Common myeloid progenitor, CD34-positive (primary cell): ENCODE measurements at regions not wholly inside any gene's neighbourhood (a gene's known extent, or its start where the extent isn't known, plus 50 kb on each side); places are given as distances from the start of the nearest gene placed in this dataset.

ENCODE experiments used
- CTCF ChIA-PET: fragments of 350-600 bp; sonication (Branson Sonifier 250); formaldehyde crosslinking; loops from one replicate; lab custom pipeline; 2021; ENCODE audit warnings: antibody characterized with exemption; lab: Charles Lee
- POLR2A ChIA-PET: fragments of 350-600 bp; sonication (Branson Sonifier 250); formaldehyde crosslinking; loops from one replicate; lab custom pipeline; 2021; ENCODE audit warnings: antibody characterized with exemption; lab: Charles Lee
- DNase-seq, 3 donors: peaks; one replicate each; pipeline versions ENCODE4 v3.0.0 to v3.0.0-alpha.2; 2013
- H3K27ac ChIP-seq, 2 experiments: 1 replicate in 1 of 2; 2 replicates in 1 of 2; pipeline ENCODE4 v1.7.0; 2013; ENCODE audit warnings: inconsistent platforms in 2 of 2, low read length in 2 of 2, mild to moderate bottlenecking in 2 of 2, low read depth in 1 of 2, moderate library complexity in 1 of 2; ENCODE audit not compliant: severe bottlenecking in 2 of 2, insufficient read depth in 1 of 2, poor library complexity in 1 of 2
- H3K27me3 ChIP-seq, 5 experiments: replicated peaks in 2 of 5; 1 replicate in 3 of 5; 2 replicates in 2 of 5; pipeline versions ENCODE4 v1.6.1 to v1.7.0; 2013; ENCODE audit warnings: low read length in 4 of 5, mild to moderate bottlenecking in 2 of 5, moderate library complexity in 2 of 5, inconsistent platforms in 1 of 5; ENCODE audit not compliant: insufficient read depth in 5 of 5, control insufficient read depth in 4 of 5
- H3K36me3 ChIP-seq, 4 experiments: 1 replicate in 2 of 4; 2 replicates in 2 of 4; pipeline versions ENCODE4 v1.6.1 to v1.7.0; 2013; ENCODE audit warnings: low read length in 3 of 4, control low read depth in 1 of 4, mild to moderate bottlenecking in 1 of 4; ENCODE audit not compliant: control insufficient read depth in 4 of 4, insufficient read depth in 4 of 4
- H3K4me1 ChIP-seq, 4 experiments: 1 replicate in 3 of 4; 2 replicates in 1 of 4; pipeline versions ENCODE4 v1.6.1 to v1.7.1; 2013; ENCODE audit warnings: low read length in 3 of 4, mild to moderate bottlenecking in 3 of 4, control low read depth in 1 of 4, inconsistent platforms in 1 of 4, moderate library complexity in 1 of 4; ENCODE audit not compliant: control insufficient read depth in 4 of 4, insufficient read depth in 4 of 4; ENCODE audit errors: control extremely low read depth in 1 of 4
- H3K4me3 ChIP-seq, 7 experiments: 1 replicate in 4 of 7; 2 replicates in 3 of 7; pipeline versions ENCODE4 v1.5.1 to v1.7.0; 2013; ENCODE audit warnings: mild to moderate bottlenecking in 7 of 7, low read length in 6 of 7, moderate library complexity in 6 of 7, inconsistent platforms in 2 of 7, low read depth in 2 of 7, control low read depth in 1 of 7; ENCODE audit not compliant: insufficient read depth in 4 of 7, control insufficient read depth in 1 of 7; ENCODE audit errors: extremely low read depth in 1 of 7
- H3K9me3 ChIP-seq, 5 experiments: 1 replicate in 4 of 5; 2 replicates in 1 of 5; pipeline versions ENCODE4 v1.6.1 to v1.7.1; 2013; ENCODE audit warnings: low read length in 4 of 5, mild to moderate bottlenecking in 2 of 5, inconsistent platforms in 1 of 5, low read depth in 1 of 5, moderate library complexity in 1 of 5; ENCODE audit not compliant: control insufficient read depth in 4 of 5, insufficient read depth in 2 of 5; ENCODE audit errors: control extremely low read depth in 1 of 5
- WGBS: methylation state at CpG from one replicate; pipeline ENCODE4 v1.1.5; 2013; ENCODE audit not compliant: insufficient coverage; 5-methylcytosine and 5-hydroxymethylcytosine counted together

DNA sequence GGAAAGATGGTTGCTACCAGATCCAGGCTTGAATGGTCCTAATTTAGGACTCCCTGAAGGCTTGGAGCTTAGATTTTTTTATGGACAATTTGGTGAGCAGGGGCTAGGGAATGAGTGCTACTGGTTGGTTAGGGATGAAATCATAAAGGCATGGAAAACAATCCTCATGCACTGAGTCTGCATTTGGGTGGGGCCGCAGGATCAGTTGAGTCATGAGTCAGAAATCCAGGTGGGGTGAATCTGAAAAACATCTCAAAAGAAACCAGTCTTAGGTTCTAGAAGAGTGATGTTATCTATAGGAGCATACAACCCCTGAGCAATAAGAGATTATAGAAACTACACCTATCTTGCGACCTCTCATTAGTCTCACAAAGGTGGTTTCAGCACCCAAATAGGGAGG lies 300.0 kb downstream of the KIF4B start:
- no peak for DNase-seq
- no peaks in the 10 kb centered on the region for H3K27me3 ChIP-seq
- H3K27ac ChIP-seq, result no peak overlapping the region
- H3K9me3 ChIP-seq, result peaks cover 0 to 3% (median 0%) of the 10 kb centered on the region in 5 experiments
- no CpG with 5 or more reads among the region's 2 CpGs for WGBS
- no peak overlapping the region for H3K4me3 ChIP-seq
- H3K4me1 ChIP-seq, result no peaks in the 10 kb centered on the region
- CTCF ChIA-PET, result no interaction called here
- POLR2A ChIA-PET, result no interaction called here
- H3K36me3 ChIP-seq, result no peaks in the 10 kb centered on the region

GRCh38 chr5:155316070-155316714 lies 302.6 kb downstream of the KIF4B start:
- WGBS, result 84% methylated on average over 9 of the region's 12 CpGs
- Histone ChIP-seq H3K27ac (no peak overlapping the region), H3K27me3 (no peaks in the 10 kb centered on the region), H3K4me1 (no peaks in the 10 kb centered on the region), H3K36me3 (no peaks in the 10 kb centered on the region), H3K9me3 (peaks cover 0 to 3% (median 0%) of the 10 kb centered on the region in 5 experiments), H3K4me3 (no peak overlapping the region)
- CTCF ChIA-PET, result no interaction called here
- POLR2A ChIA-PET, result no interaction called here
- no peak for DNase-seq

DNA sequence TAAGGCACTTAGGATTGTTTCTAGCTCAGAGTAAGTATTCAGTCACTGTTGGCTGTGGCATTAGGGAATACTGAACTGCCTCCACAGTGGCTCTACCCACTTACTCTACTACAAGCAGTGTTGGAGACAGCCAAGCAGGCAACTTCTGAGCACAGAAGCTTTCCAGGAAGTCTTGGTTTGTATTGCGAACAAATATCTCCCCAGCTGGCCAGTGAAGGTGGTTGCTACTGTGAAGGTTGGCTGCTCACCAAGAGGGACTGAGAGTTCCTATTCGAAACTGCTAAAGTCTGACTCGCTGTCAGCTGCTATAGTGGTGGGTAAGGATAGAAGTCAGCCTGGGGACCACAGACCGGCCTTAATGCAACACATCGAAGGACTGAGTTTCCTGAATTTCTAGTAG lies 319.1 kb downstream of the KIF4B start:
- Histone ChIP-seq H3K9me3 (peaks cover 0 to 2% (median 0%) of the 10 kb centered on the region in 5 experiments), H3K4me1 (no peaks in the 10 kb centered on the region), H3K27me3 (no peaks in the 10 kb centered on the region), H3K36me3 (no peaks in the 10 kb centered on the region), H3K4me3 (no peak overlapping the region), H3K27ac (no peak overlapping the region)
- ChIA-PET POLR2A (no interaction called here), CTCF (no interaction called here)
- WGBS, result 92% methylated on average over 5 of the region's 5 CpGs
- DNase-seq, result no peak

- no peak for DNase-seq
- Histone ChIP-seq H3K27me3 (no peaks in the 10 kb centered on the region), H3K36me3 (no peaks in the 10 kb centered on the region), H3K27ac (no peak overlapping the region), H3K9me3 (no peaks in the 10 kb centered on the region), H3K4me1 (no peaks in the 10 kb centered on the region), H3K4me3 (no peak overlapping the region)
- 100% methylated on average over 1 of the region's 2 CpGs for WGBS
- POLR2A ChIA-PET, result no interaction called here
- CTCF ChIA-PET, result no interaction called here
These were observed 329.4 kb downstream of the KIF4B start for GRCh38 chr5:155342956-155343355.

- WGBS, result 100% methylated on average over 1 of the region's 1 CpG
- Histone ChIP-seq H3K27me3 (no peaks in the 10 kb centered on the region), H3K27ac (no peak overlapping the region), H3K36me3 (no peaks in the 10 kb centered on the region), H3K4me1 (no peaks in the 10 kb centered on the region), H3K4me3 (no peak overlapping the region), H3K9me3 (no peaks in the 10 kb centered on the region)
- POLR2A ChIA-PET, result no interaction called here
- CTCF ChIA-PET, result no interaction called here
- DNase-seq, result no peak
These were observed 329.9 kb downstream of the KIF4B start for GRCh38 chr5:155343468-155343867.

- H3K4me1 ChIP-seq, result no peaks in the 10 kb centered on the region
- no peak for DNase-seq
- H3K27me3 ChIP-seq, result no peaks in the 10 kb centered on the region
- ChIA-PET POLR2A (no interaction called here), CTCF (no interaction called here)
- H3K9me3 ChIP-seq, result peaks cover 0 to 12% (median 5%) of the 10 kb centered on the region in 5 experiments
- no peak overlapping the region for H3K27ac ChIP-seq
- no peaks in the 10 kb centered on the region for H3K36me3 ChIP-seq
- no peak overlapping the region for H3K4me3 ChIP-seq
These were observed 339.7 kb downstream of the KIF4B start for GRCh38 chr5:155353231-155353630.

DNA sequence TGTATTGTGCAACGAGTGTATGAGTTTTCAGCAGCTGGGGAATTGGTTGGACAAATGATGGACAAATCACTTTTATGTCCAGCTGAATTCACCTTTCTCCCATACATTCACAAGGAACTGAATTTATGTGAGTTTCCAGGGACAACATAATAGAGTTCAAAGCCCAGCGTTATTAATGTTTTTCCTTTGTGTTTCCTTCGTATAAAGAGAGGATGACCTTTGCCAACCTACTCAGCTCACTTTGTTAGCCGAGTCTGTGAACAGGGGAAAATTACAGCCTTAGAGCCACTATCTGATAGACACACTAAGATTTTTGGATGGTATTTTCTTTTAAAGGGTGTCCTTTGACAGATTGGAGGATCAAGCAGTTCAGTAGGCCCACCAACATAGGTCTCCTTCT lies 352.5 kb downstream of the KIF4B start:
- no peak overlapping the region for H3K27ac ChIP-seq
- ChIA-PET POLR2A (no interaction called here), CTCF (no interaction called here)
- no peak for DNase-seq
- no peaks in the 10 kb centered on the region for H3K27me3 ChIP-seq
- no peaks in the 10 kb centered on the region for H3K4me1 ChIP-seq
- WGBS, result 100% methylated on average over 3 of the region's 4 CpGs
- no peaks in the 10 kb centered on the region for H3K36me3 ChIP-seq
- H3K9me3 ChIP-seq, result no peaks in the 10 kb centered on the region
- H3K4me3 ChIP-seq, result no peak overlapping the region
